Activated naive CD4-positive, alpha-beta T cell treated with Interleukin-2 at 50 U/mL for 16 hours (primary cell): ENCODE measurements at regions not wholly inside any gene's neighbourhood (a gene's known extent, or its start where the extent isn't known, plus 50 kb on each side); places are given as distances from the start of the nearest gene placed in this dataset.
"Not testable (repeated sequence)": the region's sequence is repeated elsewhere in the genome, so short reads cannot be mapped to it uniquely, and the experiment has no call there.

Source experiments
- DNase-seq: peaks from one replicate; pipeline ENCODE4 v3.0.0-alpha.2; 2020

GRCh38 chr7:63856466-63856865 lies 142.2 kb upstream of the ZNF722 start:
- DNase-seq = not testable (repeated sequence)

GRCh38 chr7:63867127-63867526 lies 131.5 kb upstream of the ZNF722 start:
- DNase-seq = no peak

GRCh38 chr7:63874242-63874641 lies 124.4 kb upstream of the ZNF722 start:
- DNase-seq = not testable (repeated sequence)

DNA sequence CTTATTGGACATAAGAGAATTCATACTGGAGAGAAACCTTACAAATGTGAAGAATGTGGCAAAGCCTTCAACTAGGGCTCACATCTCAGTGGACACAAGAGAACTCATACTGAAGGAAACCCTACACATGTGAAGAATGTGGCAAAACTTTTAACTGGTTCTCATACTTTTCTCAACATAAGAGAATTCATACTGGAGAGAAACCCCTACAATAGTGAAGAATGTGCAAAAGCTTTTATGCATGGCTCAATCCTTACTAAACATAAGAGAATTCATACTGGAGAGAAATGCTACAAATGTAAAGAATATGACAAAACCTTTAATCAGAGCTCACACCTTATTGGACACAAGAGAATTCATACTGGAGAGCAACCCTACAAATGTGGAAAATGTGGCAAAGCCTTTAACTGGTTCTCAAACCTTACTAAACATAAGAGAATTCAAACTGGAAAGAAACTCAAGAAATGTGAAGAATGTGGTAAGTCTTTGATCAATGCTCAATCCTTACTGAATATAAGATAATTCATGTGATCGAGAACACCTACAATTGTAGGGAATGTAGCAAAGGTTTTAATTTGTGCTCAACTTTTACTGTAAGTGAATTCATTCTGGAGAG lies 121.8 kb upstream of the ZNF722 start:
- no peak for DNase-seq

DNA sequence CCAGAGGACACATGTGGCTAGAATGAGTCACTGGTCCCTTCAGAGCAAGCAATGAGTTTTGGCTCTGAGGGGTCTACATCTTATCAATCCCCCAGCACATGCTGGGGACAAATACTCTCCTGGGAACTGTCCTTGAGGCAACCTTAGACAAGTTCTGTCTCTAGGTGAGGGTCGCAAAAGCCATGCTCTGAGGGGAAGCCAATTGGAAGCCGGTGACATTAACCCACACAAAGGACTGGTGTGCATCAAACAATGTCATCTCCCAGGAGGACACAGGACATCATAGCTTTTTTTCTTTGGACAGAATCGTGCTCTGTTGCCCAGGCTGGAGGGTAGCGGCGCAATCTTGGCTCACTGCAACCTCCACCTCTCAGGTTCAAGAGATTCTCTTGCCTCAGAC lies 111.6 kb upstream of the ZNF722 start:
- no peak for DNase-seq

DNA sequence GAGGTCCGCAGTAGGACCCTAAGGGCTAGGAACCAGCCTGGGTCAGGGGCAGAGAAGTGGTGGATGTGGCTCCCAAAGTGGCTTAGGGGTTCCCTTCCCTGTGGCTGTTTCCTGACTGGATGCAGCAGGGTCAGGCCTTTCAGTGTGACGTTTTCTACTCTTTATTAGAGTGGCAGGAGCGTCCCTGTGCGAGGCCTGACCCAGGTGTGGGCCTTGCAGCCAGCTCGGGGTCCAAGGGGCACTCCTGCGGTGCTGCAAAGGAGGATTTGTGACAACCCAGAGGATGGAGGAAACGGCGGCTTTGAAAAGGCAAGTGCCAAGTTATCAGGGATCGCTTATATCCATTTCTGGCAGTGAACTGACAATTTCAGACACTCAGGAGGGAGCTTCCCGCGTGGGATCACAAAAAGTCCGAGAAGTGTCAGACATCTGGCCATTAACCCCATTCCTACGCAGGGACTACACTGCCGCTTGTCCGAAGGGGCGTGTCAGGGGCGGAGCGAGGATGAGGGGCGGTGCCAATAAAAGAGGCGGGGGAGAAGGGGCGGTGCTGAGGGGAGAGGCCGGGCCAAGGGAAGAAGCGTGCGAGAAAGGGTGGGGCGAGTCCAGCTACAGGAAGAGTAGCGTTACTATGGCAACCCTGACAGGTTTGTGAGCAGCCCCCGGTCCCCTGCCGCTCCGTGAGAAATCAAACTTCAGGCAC lies 98.8 kb upstream of the ZNF722 start:
- DNase-seq = peak; percentile 79

GRCh38 chr7:63900394-63901203 lies 98.0 kb upstream of the ZNF722 start:
- DNase-seq = peak; percentile 88

- not testable (repeated sequence) for DNase-seq
Observed at GRCh38 chr7:63901204-63901506, 97.5 kb upstream of the ZNF722 start.

DNA sequence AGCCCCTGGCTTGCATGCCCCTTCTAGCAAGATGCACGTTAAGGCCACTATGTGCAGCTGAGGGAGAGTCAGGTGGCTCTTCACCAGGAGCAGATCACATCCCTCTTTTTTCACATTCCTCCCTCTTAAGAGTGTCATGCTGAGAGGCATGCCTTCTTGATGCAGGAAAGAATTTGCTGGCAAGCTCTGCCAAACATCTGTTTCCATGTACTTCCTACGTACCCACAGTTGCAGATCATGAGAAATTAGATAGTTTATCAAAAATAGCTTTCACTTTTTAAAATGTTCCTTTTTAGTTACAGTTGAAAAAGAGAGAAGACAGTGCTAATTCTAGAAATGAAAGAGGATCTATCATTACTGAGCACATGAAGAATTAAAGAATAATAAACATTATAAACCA lies 79.7 kb upstream of the ZNF722 start:
- no peak for DNase-seq

GRCh38 chr7:63925262-63925625 lies 73.4 kb upstream of the ZNF722 start:
- peak; percentile 2 for DNase-seq

DNA sequence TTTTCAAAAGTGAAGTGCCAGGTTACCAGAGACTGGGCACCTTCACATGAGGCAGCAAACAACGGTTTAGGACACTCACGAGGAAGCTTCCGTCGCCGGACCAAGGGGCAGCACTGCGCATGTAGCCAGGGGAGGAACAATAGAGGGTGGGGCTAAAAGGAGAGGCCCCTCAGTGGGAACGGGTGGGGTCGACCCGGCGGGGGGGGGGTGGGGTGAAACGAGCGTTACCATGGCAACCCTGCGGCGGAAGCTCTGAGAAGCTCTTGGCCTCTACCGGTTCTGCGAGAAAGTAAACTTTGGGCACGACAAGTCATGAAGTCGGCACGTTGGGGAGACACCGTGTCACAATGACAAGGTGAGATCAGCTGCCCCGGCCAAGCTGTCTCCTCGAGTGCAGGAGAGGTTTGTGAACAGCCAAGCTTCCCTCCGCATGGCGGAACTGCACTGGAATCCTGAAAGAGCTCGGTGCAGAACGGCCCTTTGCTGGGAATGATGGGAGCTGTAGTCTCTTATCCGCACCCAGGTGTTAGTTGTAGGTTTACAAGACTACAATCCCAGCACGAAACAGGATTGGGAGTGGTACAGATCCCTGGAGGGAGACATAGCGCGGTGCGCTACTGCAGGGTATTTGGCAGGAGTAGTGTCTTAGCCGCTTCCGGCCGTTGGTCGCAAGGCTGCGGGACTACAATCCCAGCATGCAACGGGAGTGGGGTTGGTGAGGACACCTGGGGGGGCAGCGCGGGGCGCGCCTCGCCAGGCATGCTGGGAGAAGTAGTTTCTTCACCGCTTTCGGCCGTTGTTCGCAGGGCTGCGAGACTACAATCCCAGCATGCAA lies 72.8 kb upstream of the ZNF722 start:
- DNase-seq = peak; percentile 90

- DNase-seq = no peak
Observed at GRCh38 chr7:63927261-63927660, 71.4 kb upstream of the ZNF722 start.

- DNase-seq = no peak
Observed at GRCh38 chr7:63931057-63931600, 67.5 kb upstream of the ZNF722 start.

- no peak for DNase-seq
Observed at GRCh38 chr7:63931985-63932577, 66.6 kb upstream of the ZNF722 start.
